ENCODE measurements at regions not wholly inside any gene's neighbourhood (a gene's known extent, or its start where the extent isn't known, plus 50 kb on each side); places are given as distances from the start of the nearest gene placed in this dataset.

GRCh38 chr11:40037005-40037404 lies 1422.4 kb downstream of the LRRC4C start:
- no peak for DNase-seq
- Histone ChIP-seq H3K9me2 (replicated peaks; ENCODE audit: insufficient read depth, low read length) (no peaks in the 10 kb centered on the region), H3F3A (ENCODE audit: insufficient read depth, low read length) (no peaks in the 10 kb centered on the region), H3K79me2 (ENCODE audit: low read length) (no peaks in the 10 kb centered on the region), H3K4me2 (ENCODE audit: low read depth, low read length) (no peak overlapping the region), H2AFZ (ENCODE audit: low read length) (no peak overlapping the region), H3K36me3 (replicated peaks; ENCODE audit: insufficient read depth, low read length) (no peaks in the 10 kb centered on the region), H3K4me3 (ENCODE audit: low read length) (no peak overlapping the region), H3K4me1 (ENCODE audit: low read length) (no peaks in the 10 kb centered on the region), H4K20me1 (ENCODE audit: insufficient read depth, low read length) (no peaks in the 10 kb centered on the region), H3K9me3 (replicated peaks; ENCODE audit: insufficient read depth, low read length) (no peaks in the 10 kb centered on the region), H3K27ac (ENCODE audit: low read length) (no peak overlapping the region), H3K9ac (ENCODE audit: low read length) (no peak overlapping the region), H3K27me3 (replicated peaks; ENCODE audit: insufficient read depth, low read length) (no peaks in the 10 kb centered on the region)
- TF ChIP-seq CTCF (IDR thresholded peaks at IDR 0.05; ENCODE audit: low read length) (no peak), EZH2phosphoT487 (IDR thresholded peaks at IDR 0.05; ENCODE audit: low read length) (no peak), EZH2 (optimal IDR thresholded peaks at IDR 0.05; ENCODE audit: low read depth, low read length) (no peak)

GRCh38 chr11:40032331-40032730 lies 1427.1 kb downstream of the LRRC4C start:
- Histone ChIP-seq H4K20me1 (ENCODE audit: insufficient read depth, low read length) (no peaks in the 10 kb centered on the region), H3F3A (ENCODE audit: insufficient read depth, low read length) (no peaks in the 10 kb centered on the region), H3K79me2 (ENCODE audit: low read length) (no peaks in the 10 kb centered on the region), H3K9ac (ENCODE audit: low read length) (no peak overlapping the region), H3K36me3 (replicated peaks; ENCODE audit: insufficient read depth, low read length) (no peaks in the 10 kb centered on the region), H2AFZ (ENCODE audit: low read length) (no peak overlapping the region), H3K9me2 (replicated peaks; ENCODE audit: insufficient read depth, low read length) (no peaks in the 10 kb centered on the region), H3K9me3 (replicated peaks; ENCODE audit: insufficient read depth, low read length) (no peaks in the 10 kb centered on the region), H3K4me3 (ENCODE audit: low read length) (no peak overlapping the region), H3K4me1 (ENCODE audit: low read length) (no peaks in the 10 kb centered on the region), H3K27me3 (replicated peaks; ENCODE audit: insufficient read depth, low read length) (no peaks in the 10 kb centered on the region), H3K27ac (ENCODE audit: low read length) (no peak overlapping the region), H3K4me2 (ENCODE audit: low read depth, low read length) (no peak overlapping the region)
- TF ChIP-seq EZH2 (optimal IDR thresholded peaks at IDR 0.05; ENCODE audit: low read depth, low read length), result no peak
- TF ChIP-seq CTCF (IDR thresholded peaks at IDR 0.05; ENCODE audit: low read length), result no peak
- TF ChIP-seq EZH2phosphoT487 (IDR thresholded peaks at IDR 0.05; ENCODE audit: low read length), result no peak
- no peak for DNase-seq

- Histone ChIP-seq H3K27ac (ENCODE audit: low read length) (no peak overlapping the region), H3F3A (ENCODE audit: insufficient read depth, low read length) (no peaks in the 10 kb centered on the region), H3K79me2 (ENCODE audit: low read length) (no peaks in the 10 kb centered on the region), H3K9me2 (replicated peaks; ENCODE audit: insufficient read depth, low read length) (no peaks in the 10 kb centered on the region), H3K36me3 (replicated peaks; ENCODE audit: insufficient read depth, low read length) (no peaks in the 10 kb centered on the region), H3K27me3 (replicated peaks; ENCODE audit: insufficient read depth, low read length) (no peaks in the 10 kb centered on the region), H3K4me2 (ENCODE audit: low read depth, low read length) (no peak overlapping the region), H3K9ac (ENCODE audit: low read length) (no peak overlapping the region), H3K4me3 (ENCODE audit: low read length) (no peak overlapping the region), H3K4me1 (ENCODE audit: low read length) (no peaks in the 10 kb centered on the region), H2AFZ (ENCODE audit: low read length) (no peak overlapping the region), H4K20me1 (ENCODE audit: insufficient read depth, low read length) (no peaks in the 10 kb centered on the region), H3K9me3 (replicated peaks; ENCODE audit: insufficient read depth, low read length) (no peaks in the 10 kb centered on the region)
- DNase-seq, result no peak
- TF ChIP-seq CTCF (IDR thresholded peaks at IDR 0.05; ENCODE audit: low read length) (no peak), EZH2phosphoT487 (IDR thresholded peaks at IDR 0.05; ENCODE audit: low read length) (no peak), EZH2 (optimal IDR thresholded peaks at IDR 0.05; ENCODE audit: low read depth, low read length) (no peak)
Observed at GRCh38 chr11:40030867-40031266, 1428.6 kb downstream of the LRRC4C start.
